GM10248 (cell line): ENCODE measurements at regions not wholly inside any gene's neighbourhood (a gene's known extent, or its start where the extent isn't known, plus 50 kb on each side); places are given as distances from the start of the nearest gene placed in this dataset.
"Not testable (repeated sequence)": the region's sequence is repeated elsewhere in the genome, so short reads cannot be mapped to it uniquely, and the experiment has no call there.

ENCODE experiments used
- CTCF ChIA-PET: fragments of 300-600 bp; sonication (Branson Sonifier 250); formaldehyde crosslinking; extraction: SDS; loops from one replicate; lab custom pipeline; 2021; ENCODE audit warnings: antibody characterized with exemption; lab: Yijun Ruan, JAX
- POLR2A ChIA-PET: fragments of 350-650 bp; sonication (Branson Sonifier 250); formaldehyde crosslinking; extraction: SDS; loops from one replicate; lab custom pipeline; 2020; ENCODE audit warnings: antibody characterized with exemption; lab: Yijun Ruan, JAX
- DNase-seq: peaks from one replicate; pipeline ENCODE4 v3.0.0; 2012; ENCODE audit errors: extremely low spot score
- CTCF ChIP-seq: IDR thresholded peaks from 2 replicates; pipeline ENCODE4 v1.5.1; 2012; ENCODE audit warnings: mild to moderate bottlenecking, low read depth; ENCODE audit errors: extremely low read depth, missing control alignments, control extremely low read depth

GRCh38 chr1:83495560-83495959 is 503.4 kb downstream of the TTLL7 start:
- DNase-seq = no peak
- ChIA-PET CTCF (no interaction called here), POLR2A (no interaction called here)
- no peak for TF ChIP-seq CTCF

GRCh38 chr1:83493633-83494032 is 505.3 kb downstream of the TTLL7 start:
- POLR2A ChIA-PET = no interaction called here
- CTCF ChIA-PET = no interaction called here
- DNase-seq = no peak
- no peak for TF ChIP-seq CTCF

- ChIA-PET CTCF (interaction anchor here (1.6 kb wide), 1 partner anchor 18 kb away, joined by 3 read pairs; no protein-coding TSS in a partner anchor), POLR2A (no interaction called here)
- TF ChIP-seq CTCF = no peak
- DNase-seq = no peak
These were observed 507.0 kb downstream of the TTLL7 start for GRCh38 chr1:83491930-83492329.

- no peak for DNase-seq
- no peak for TF ChIP-seq CTCF
- CTCF ChIA-PET = interaction anchor here (1.6 kb wide), 1 partner anchor 19 kb away, joined by 3 read pairs; no protein-coding TSS in a partner anchor
- POLR2A ChIA-PET = no interaction called here
These were observed 507.9 kb downstream of the TTLL7 start for GRCh38 chr1:83490988-83491387.

GRCh38 chr1:83488105-83488504 is 510.8 kb downstream of the TTLL7 start:
- POLR2A ChIA-PET, CTCF ChIA-PET, DNase-seq: not testable (repeated sequence)

GRCh38 chr1:83487460-83487859 is 511.5 kb downstream of the TTLL7 start:
- POLR2A ChIA-PET, CTCF ChIA-PET, DNase-seq: not testable (repeated sequence)

GRCh38 chr1:83485314-83486019 is 513.5 kb downstream of the TTLL7 start:
- DNase-seq, CTCF ChIA-PET, POLR2A ChIA-PET: not testable (repeated sequence)

GRCh38 chr1:83481284-83481683 is 517.6 kb downstream of the TTLL7 start:
- CTCF ChIA-PET, POLR2A ChIA-PET, DNase-seq: not testable (repeated sequence)

- CTCF ChIA-PET, POLR2A ChIA-PET, DNase-seq: not testable (repeated sequence)
These were observed 519.2 kb downstream of the TTLL7 start for GRCh38 chr1:83479591-83480239.

- DNase-seq, POLR2A ChIA-PET, CTCF ChIA-PET: not testable (repeated sequence)
These were observed 520.8 kb downstream of the TTLL7 start for GRCh38 chr1:83478127-83478526.

GRCh38 chr1:83476518-83476917 is 522.4 kb downstream of the TTLL7 start:
- CTCF ChIA-PET = interaction anchor here (0.6 kb wide), 1 partner anchor 288 kb away, joined by 3 read pairs; no protein-coding TSS in a partner anchor
- DNase-seq, POLR2A ChIA-PET: not testable (repeated sequence)

- CTCF ChIA-PET, DNase-seq, POLR2A ChIA-PET: not testable (repeated sequence)
These were observed 524.0 kb downstream of the TTLL7 start for GRCh38 chr1:83474946-83475345.

- DNase-seq, POLR2A ChIA-PET, CTCF ChIA-PET: not testable (repeated sequence)
These were observed 524.9 kb downstream of the TTLL7 start for GRCh38 chr1:83473986-83474385.
